RWPE2 (cell line): ENCODE measurements at regions not wholly inside any gene's neighbourhood (a gene's known extent, or its start where the extent isn't known, plus 50 kb on each side); places are given as distances from the start of the nearest gene placed in this dataset.

Experiments
- ATAC-seq: fragments of 200-7000 bp; cut with Tn5 transposase; 3 replicates; pipeline ENCODE4 v1.9.1; 2021; ENCODE audit warnings: low read depth
- DNase-seq: peaks from one replicate; pipeline ENCODE4 v3.0.0-alpha.2; 2020; ENCODE audit warnings: low spot score
- H3K27ac ChIP-seq: fragments of 450-650 bp; 2 replicates; pipeline ENCODE4 v1.5.1; 2017; ENCODE audit warnings: mild to moderate bottlenecking; ENCODE audit not compliant: poor library complexity, severe bottlenecking
- H3K27me3 ChIP-seq: fragments of 250-450 bp; sonication (Bioruptor Pico); 2 replicates; pipeline ENCODE4 v1.5.1; 2021; ENCODE audit warnings: mild to moderate bottlenecking, moderate library complexity; ENCODE audit not compliant: insufficient read depth, poor library complexity, severe bottlenecking
- H3K36me3 ChIP-seq: fragments of 250-450 bp; sonication (Bioruptor Pico); 2 replicates; pipeline ENCODE4 v1.5.1; 2020; ENCODE audit warnings: low read depth, mild to moderate bottlenecking, moderate library complexity
- H3K4me1 ChIP-seq: fragments of 250-450 bp; sonication (Bioruptor Pico); 2 replicates; pipeline ENCODE4 v1.5.1; 2021; ENCODE audit warnings: mild to moderate bottlenecking, moderate library complexity; ENCODE audit not compliant: insufficient read depth, poor library complexity, severe bottlenecking
- H3K4me3 ChIP-seq: fragments of 250-450 bp; sonication (Bioruptor Pico); 2 replicates; pipeline ENCODE4 v1.5.1; 2021; ENCODE audit warnings: mild to moderate bottlenecking, moderate library complexity; ENCODE audit not compliant: severe bottlenecking
- H3K9me3 ChIP-seq: fragments of 250-450 bp; sonication (Bioruptor Pico); 2 replicates; pipeline ENCODE4 v1.5.1; 2021; ENCODE audit warnings: mild to moderate bottlenecking, moderate library complexity; ENCODE audit not compliant: severe bottlenecking
- TF ChIP-seq, protein P1 (sequence below): fragments of 450-650 bp; IDR thresholded peaks from one replicate; pipeline ENCODE4 v1.5.1; 2017; ENCODE audit warnings: mild to moderate bottlenecking, moderate library complexity; ENCODE audit not compliant: poor library complexity, severe bottlenecking

DNA sequence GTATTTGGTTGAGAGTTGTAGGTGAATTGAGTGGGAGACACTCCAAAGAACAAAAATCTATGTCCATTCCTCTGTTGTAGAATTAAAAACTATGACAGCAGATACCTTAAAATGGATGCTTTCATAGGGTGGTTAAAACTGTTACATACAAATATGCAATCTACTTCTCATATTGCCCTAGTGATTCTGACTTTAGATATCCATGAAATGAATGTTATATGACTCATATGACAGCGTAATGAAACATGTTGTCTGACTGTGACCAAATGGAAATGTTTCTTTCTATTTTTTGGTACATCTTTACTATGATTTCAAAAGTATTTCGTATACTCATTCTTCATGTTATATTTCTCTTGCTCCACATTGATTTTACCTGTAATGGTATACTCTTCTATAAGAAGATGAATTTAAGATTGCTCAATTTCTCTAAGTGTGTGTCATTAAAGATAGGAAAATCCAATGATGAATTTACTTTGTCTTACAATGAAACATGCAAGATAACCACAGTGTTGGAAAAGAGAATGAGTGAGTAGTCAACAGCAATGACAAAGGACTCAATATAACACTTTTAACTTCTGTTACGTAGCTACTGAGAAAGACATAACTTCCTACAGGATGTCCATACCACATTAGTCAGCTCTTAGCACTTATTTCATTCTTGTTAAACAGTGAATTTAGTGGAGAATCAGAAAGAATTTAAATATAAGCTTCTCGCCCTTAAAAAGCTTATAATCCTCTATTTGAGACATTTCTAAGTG is 79.3 kb upstream of the LSAMP start:
- Histone ChIP-seq H3K9me3 (no peaks in the 10 kb centered on the region), H3K4me3 (no peak overlapping the region), H3K27ac (no peak overlapping the region), H3K36me3 (no peaks in the 10 kb centered on the region), H3K4me1 (no peaks in the 10 kb centered on the region), H3K27me3 (no peaks in the 10 kb centered on the region)
- ATAC-seq, result no peak; the same call in 2 of the 3 replicates
- TF ChIP-seq, protein P1, sequence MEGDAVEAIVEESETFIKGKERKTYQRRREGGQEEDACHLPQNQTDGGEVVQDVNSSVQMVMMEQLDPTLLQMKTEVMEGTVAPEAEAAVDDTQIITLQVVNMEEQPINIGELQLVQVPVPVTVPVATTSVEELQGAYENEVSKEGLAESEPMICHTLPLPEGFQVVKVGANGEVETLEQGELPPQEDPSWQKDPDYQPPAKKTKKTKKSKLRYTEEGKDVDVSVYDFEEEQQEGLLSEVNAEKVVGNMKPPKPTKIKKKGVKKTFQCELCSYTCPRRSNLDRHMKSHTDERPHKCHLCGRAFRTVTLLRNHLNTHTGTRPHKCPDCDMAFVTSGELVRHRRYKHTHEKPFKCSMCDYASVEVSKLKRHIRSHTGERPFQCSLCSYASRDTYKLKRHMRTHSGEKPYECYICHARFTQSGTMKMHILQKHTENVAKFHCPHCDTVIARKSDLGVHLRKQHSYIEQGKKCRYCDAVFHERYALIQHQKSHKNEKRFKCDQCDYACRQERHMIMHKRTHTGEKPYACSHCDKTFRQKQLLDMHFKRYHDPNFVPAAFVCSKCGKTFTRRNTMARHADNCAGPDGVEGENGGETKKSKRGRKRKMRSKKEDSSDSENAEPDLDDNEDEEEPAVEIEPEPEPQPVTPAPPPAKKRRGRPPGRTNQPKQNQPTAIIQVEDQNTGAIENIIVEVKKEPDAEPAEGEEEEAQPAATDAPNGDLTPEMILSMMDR, result no peak
- no peak for DNase-seq

DNA sequence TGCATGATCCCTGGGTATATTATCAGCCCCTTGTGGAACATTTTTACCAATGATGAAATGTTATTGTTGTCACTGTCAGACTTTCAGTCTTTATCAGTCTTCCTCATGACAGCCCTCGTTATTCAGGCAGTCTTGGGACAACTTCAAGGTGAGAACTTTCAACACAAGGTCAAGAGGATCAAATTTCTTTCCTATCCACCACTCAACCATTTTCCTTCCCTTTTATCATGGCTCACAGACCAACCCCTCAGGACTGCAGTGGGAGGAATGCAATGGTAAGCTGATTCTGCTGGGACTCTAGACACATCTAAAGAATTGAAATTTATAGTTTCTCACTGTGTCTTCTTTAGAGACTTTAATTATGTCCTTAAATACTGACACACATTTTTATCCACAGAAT is 107.0 kb upstream of the LSAMP start:
- ATAC-seq (no peak), DNase-seq (no peak)
- H3K27ac ChIP-seq, result no peak overlapping the region
- TF ChIP-seq, protein P1, result no peak
- H3K9me3 ChIP-seq, result no peaks in the 10 kb centered on the region
- H3K36me3 ChIP-seq, result no peaks in the 10 kb centered on the region
- no peaks in the 10 kb centered on the region for H3K4me1 ChIP-seq
- no peak overlapping the region for H3K4me3 ChIP-seq
- no peaks in the 10 kb centered on the region for H3K27me3 ChIP-seq

DNA sequence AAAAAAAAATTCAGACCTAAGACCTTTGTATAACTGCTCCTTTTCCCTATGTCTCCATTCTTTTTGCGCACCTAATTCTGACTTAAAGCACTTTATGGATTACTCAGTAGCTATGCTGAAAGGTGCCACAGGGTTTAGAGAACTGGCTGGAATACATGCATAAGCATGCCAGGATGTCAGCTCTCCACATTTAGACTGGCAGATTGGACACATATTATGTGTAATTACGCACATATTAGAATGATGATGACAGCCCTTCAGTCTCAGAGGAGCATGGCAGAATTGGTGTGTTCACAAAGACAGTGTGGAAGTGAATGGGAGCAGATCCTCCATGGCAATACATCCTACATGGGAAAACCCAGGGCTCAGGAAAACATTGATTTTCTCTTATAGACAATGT is 108.1 kb upstream of the LSAMP start:
- TF ChIP-seq, protein P1, result no peak
- Histone ChIP-seq H3K4me1 (no peaks in the 10 kb centered on the region), H3K36me3 (no peaks in the 10 kb centered on the region), H3K27ac (no peak overlapping the region), H3K4me3 (no peak overlapping the region), H3K9me3 (no peaks in the 10 kb centered on the region), H3K27me3 (no peaks in the 10 kb centered on the region)
- no peak for ATAC-seq
- no peak for DNase-seq

DNA sequence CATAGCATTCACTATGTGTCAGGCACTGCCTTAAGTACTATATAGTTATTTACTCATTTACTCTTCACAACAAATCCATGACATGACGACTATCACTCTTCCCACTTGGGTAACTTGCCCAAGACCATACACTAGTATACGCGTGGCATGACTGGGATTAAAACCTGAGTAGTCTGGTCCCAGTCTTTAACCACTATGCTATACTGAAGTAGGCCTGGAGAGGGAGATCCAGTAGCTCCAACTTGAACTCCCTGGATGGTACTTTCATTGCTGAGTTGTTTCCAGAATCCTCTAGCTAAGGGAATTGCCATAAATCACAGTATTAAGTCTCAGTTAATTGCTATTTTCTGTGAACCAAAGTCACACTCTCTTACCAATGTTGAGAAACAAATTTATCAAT is 116.2 kb upstream of the LSAMP start:
- H3K27ac ChIP-seq, result no peak overlapping the region
- no peaks in the 10 kb centered on the region for H3K27me3 ChIP-seq
- H3K4me1 ChIP-seq, result no peaks in the 10 kb centered on the region
- no peaks in the 10 kb centered on the region for H3K9me3 ChIP-seq
- H3K4me3 ChIP-seq, result no peak overlapping the region
- TF ChIP-seq, protein P1, result no peak
- DNase-seq (no peak), ATAC-seq (no peak)
- no peaks in the 10 kb centered on the region for H3K36me3 ChIP-seq

DNA sequence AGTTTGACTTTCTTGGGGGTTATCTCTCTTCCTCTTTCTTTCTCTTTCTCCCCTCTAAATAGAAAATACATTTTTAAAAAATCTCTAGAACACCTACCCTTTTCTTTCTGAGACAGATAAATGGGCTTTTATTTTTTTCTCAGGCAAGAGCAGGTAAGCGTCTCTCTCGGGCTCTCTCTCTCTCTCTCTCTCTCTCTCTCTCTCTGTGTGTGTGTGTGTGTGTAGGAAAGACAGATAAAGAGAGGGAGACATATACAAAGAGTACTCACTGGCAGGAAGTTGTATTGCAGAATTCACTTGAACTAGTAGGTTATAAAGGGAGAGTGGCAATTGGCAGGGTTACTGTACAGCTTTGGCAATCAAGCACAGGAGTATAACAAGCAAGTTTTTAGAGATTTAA is 118.1 kb upstream of the LSAMP start:
- H3K9me3 ChIP-seq, result no peaks in the 10 kb centered on the region
- H3K27me3 ChIP-seq, result no peaks in the 10 kb centered on the region
- no peaks in the 10 kb centered on the region for H3K4me1 ChIP-seq
- H3K4me3 ChIP-seq, result no peak overlapping the region
- TF ChIP-seq, protein P1, result no peak
- no peak overlapping the region for H3K27ac ChIP-seq
- DNase-seq, result no peak
- ATAC-seq, result no peak
- no peaks in the 10 kb centered on the region for H3K36me3 ChIP-seq
